Liver (tissue), 8 donors: ENCODE measurements at regions not wholly inside any gene's neighbourhood (a gene's known extent, or its start where the extent isn't known, plus 50 kb on each side); places are given as distances from the start of the nearest gene placed in this dataset.

Experiments
- DNase-seq: peaks from one replicate; pipeline ENCODE4 v3.0.0-alpha.2; 2017; ENCODE audit warnings: low spot score
- H3K27ac ChIP-seq, 2 donors: one replicate each; pipeline ENCODE4 v1.7.0; 2013; ENCODE audit warnings: inconsistent platforms in 2 of 2, low read length in 2 of 2, control low read depth in 1 of 2, low read depth in 1 of 2, mild to moderate bottlenecking in 1 of 2
- H3K27me3 ChIP-seq, 4 donors: one replicate each; pipeline versions ENCODE4 v1.6.1 to v1.7.0; 2013; ENCODE audit warnings: low read length in 3 of 4, inconsistent platforms in 1 of 4, mild to moderate bottlenecking in 1 of 4, moderate library complexity in 1 of 4; ENCODE audit not compliant: control insufficient read depth in 4 of 4, insufficient read depth in 4 of 4
- H3K36me3 ChIP-seq, 4 donors: one replicate each; pipeline versions ENCODE4 v1.6.1 to v1.7.0; 2013; ENCODE audit warnings: low read length in 3 of 4, mild to moderate bottlenecking in 3 of 4, low read depth in 1 of 4, moderate library complexity in 1 of 4; ENCODE audit not compliant: control insufficient read depth in 4 of 4, insufficient read depth in 3 of 4
- H3K4me1 ChIP-seq, 4 donors: one replicate each; pipeline versions ENCODE4 v1.6.1 to v1.7.0; 2013; ENCODE audit warnings: low read length in 3 of 4, mild to moderate bottlenecking in 3 of 4, moderate library complexity in 1 of 4; ENCODE audit not compliant: control insufficient read depth in 4 of 4, insufficient read depth in 4 of 4
- H3K4me3 ChIP-seq, 3 donors: one replicate each; pipeline versions ENCODE4 v1.6.1 to v1.7.0; 2013; ENCODE audit warnings: low read length in 3 of 3, control low read depth in 1 of 3, low read depth in 1 of 3, mild to moderate bottlenecking in 1 of 3
- H3K9ac ChIP-seq, 2 donors: one replicate each; pipeline ENCODE4 v1.7.0; 2013; ENCODE audit warnings: low read length in 2 of 2, mild to moderate bottlenecking in 2 of 2, moderate library complexity in 2 of 2, control low read depth in 1 of 2, low read depth in 1 of 2
- H3K9me3 ChIP-seq, 4 donors: one replicate each; pipeline versions ENCODE4 v1.6.1 to v1.7.0; 2013; ENCODE audit warnings: low read length in 3 of 4; ENCODE audit not compliant: control insufficient read depth in 4 of 4
- EGR1 ChIP-seq, 2 donors: IDR thresholded peaks; 2 replicates each; pipeline ENCODE4 v1.6.1; 2016 to 2018; ENCODE audit warnings: antibody characterized with exemption in 2 of 2, low read depth in 2 of 2
- FOXA1 ChIP-seq: IDR thresholded peaks from 2 replicates; pipeline ENCODE4 v1.6.1; 2016; ENCODE audit warnings: antibody characterized with exemption
- FOXA2 ChIP-seq: IDR thresholded peaks from 2 replicates; pipeline ENCODE4 v1.6.1; 2016; ENCODE audit warnings: antibody characterized with exemption
- GABPA ChIP-seq, 2 donors: IDR thresholded peaks in 1 of 2; conservative IDR thresholded peaks in 1 of 2; 2 replicates each; pipeline ENCODE4 v1.6.1; 2016; ENCODE audit warnings: antibody characterized with exemption in 2 of 2, mild to moderate bottlenecking in 1 of 2, moderate library complexity in 1 of 2
- HNF4A ChIP-seq, 2 donors: conservative IDR thresholded peaks; 2 replicates each; pipeline ENCODE4 v1.6.1; 2016; ENCODE audit warnings: antibody characterized with exemption in 2 of 2, mild to moderate bottlenecking in 2 of 2
- HNF4G ChIP-seq: IDR thresholded peaks from 2 replicates; pipeline ENCODE4 v1.6.1; 2016; ENCODE audit warnings: antibody characterized with exemption
- JUND ChIP-seq, 2 donors: IDR thresholded peaks; 2 replicates each; pipeline ENCODE4 v1.6.1; 2016; ENCODE audit warnings: antibody characterized with exemption in 2 of 2
- NR2F2 ChIP-seq: IDR thresholded peaks from 2 replicates; pipeline ENCODE4 v1.6.1; 2016; ENCODE audit warnings: antibody characterized with exemption
- RAD21 ChIP-seq, 2 donors: IDR thresholded peaks; 2 replicates each; pipeline ENCODE4 v1.6.1; 2016; ENCODE audit warnings: antibody characterized with exemption in 2 of 2, mild to moderate bottlenecking in 2 of 2
- RXRA ChIP-seq, 2 donors: IDR thresholded peaks; 2 replicates each; pipeline ENCODE4 v1.6.1; 2017 to 2018; ENCODE audit warnings: antibody characterized with exemption in 2 of 2, mild to moderate bottlenecking in 1 of 2
- SP1 ChIP-seq: IDR thresholded peaks from 2 replicates; pipeline ENCODE4 v1.6.1; 2018; ENCODE audit warnings: antibody characterized with exemption, mild to moderate bottlenecking
- TAF1 ChIP-seq: conservative IDR thresholded peaks from 2 replicates; pipeline ENCODE4 v1.6.1; 2016; ENCODE audit warnings: antibody characterized with exemption, mild to moderate bottlenecking
- YY1 ChIP-seq: IDR thresholded peaks from 2 replicates; pipeline ENCODE4 v1.6.1; 2016; ENCODE audit warnings: antibody characterized with exemption, mild to moderate bottlenecking
- WGBS: extraction: QIAGEN DNeasy Blood & Tissue Kit; methylation state at CpG from one replicate; pipeline ENCODE4 v1.1.7; 2013; 5-methylcytosine and 5-hydroxymethylcytosine counted together
- TF ChIP-seq, protein P1 (sequence below): IDR thresholded peaks from 2 replicates; pipeline ENCODE4 v1.6.1; 2016; ENCODE audit warnings: antibody characterized with exemption
- TF ChIP-seq, protein P2 (sequence below): IDR thresholded peaks from 2 replicates; pipeline ENCODE4 v1.6.1; 2016; ENCODE audit warnings: antibody characterized with exemption
- TF ChIP-seq, protein P3 (sequence below): IDR thresholded peaks from 2 replicates; pipeline ENCODE4 v1.6.1; 2016; ENCODE audit warnings: antibody characterized with exemption, mild to moderate bottlenecking
- TF ChIP-seq, protein P4 (sequence below): fragments of 150-350 bp; IDR thresholded peaks from 2 replicates; pipeline ENCODE4 v1.5.1; 2017; ENCODE audit warnings: improper control_type of control experiment, low read depth, low read length; ENCODE audit not compliant: missing input control
- TF ChIP-seq, protein P5 (sequence below): IDR thresholded peaks from 2 replicates; pipeline ENCODE4 v1.6.1; 2016; ENCODE audit warnings: antibody characterized with exemption
- donor health status: healthy.
- donor health status: healthy.
- donor health status: healthy.
- donor health status: healthy.
- donor health status: healthy.

DNA sequence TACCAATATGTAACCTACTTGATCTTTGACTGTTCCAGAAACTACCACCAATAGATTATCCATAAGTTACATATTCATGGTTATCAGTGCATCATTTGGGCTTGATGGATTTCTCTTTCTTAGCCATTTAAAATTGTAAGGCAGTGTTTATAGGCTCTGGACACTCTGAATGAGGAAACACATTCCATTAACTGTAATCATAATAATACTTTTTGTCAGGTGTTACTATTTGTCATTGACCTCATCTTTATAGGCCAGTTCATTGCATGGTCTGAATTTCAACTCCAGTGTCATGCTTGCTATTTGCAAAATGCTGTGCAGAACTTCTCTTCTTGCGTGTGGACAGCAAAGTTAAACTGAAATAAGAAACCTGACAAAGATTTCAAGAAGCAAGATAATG is 1340.2 kb upstream of the ZEB2 start:
- DNase-seq = no peak
- H3K4me1 ChIP-seq = no peaks in the 10 kb centered on the region
- H3K9ac ChIP-seq = no peak overlapping the region
- 84% methylated on average over 1 of the region's 1 CpG for WGBS
- no peak overlapping the region for H3K4me3 ChIP-seq
- H3K27ac ChIP-seq = no peak overlapping the region
- H3K27me3 ChIP-seq = no peaks in the 10 kb centered on the region
- no peaks in the 10 kb centered on the region for H3K9me3 ChIP-seq
- no peaks in the 10 kb centered on the region for H3K36me3 ChIP-seq
- TF ChIP-seq TAF1 (no peak), HNF4G (no peak), HNF4A (conservative IDR thresholded peaks at IDR 0.05) (no peak), RAD21 (IDR thresholded peaks at IDR 0.05) (no peak)
- TF ChIP-seq, protein P1, sequence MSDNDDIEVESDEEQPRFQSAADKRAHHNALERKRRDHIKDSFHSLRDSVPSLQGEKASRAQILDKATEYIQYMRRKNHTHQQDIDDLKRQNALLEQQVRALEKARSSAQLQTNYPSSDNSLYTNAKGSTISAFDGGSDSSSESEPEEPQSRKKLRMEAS = no peak
- TF ChIP-seq, protein P2, sequence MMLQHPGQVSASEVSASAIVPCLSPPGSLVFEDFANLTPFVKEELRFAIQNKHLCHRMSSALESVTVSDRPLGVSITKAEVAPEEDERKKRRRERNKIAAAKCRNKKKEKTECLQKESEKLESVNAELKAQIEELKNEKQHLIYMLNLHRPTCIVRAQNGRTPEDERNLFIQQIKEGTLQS = no peak
- TF ChIP-seq, protein P3, sequence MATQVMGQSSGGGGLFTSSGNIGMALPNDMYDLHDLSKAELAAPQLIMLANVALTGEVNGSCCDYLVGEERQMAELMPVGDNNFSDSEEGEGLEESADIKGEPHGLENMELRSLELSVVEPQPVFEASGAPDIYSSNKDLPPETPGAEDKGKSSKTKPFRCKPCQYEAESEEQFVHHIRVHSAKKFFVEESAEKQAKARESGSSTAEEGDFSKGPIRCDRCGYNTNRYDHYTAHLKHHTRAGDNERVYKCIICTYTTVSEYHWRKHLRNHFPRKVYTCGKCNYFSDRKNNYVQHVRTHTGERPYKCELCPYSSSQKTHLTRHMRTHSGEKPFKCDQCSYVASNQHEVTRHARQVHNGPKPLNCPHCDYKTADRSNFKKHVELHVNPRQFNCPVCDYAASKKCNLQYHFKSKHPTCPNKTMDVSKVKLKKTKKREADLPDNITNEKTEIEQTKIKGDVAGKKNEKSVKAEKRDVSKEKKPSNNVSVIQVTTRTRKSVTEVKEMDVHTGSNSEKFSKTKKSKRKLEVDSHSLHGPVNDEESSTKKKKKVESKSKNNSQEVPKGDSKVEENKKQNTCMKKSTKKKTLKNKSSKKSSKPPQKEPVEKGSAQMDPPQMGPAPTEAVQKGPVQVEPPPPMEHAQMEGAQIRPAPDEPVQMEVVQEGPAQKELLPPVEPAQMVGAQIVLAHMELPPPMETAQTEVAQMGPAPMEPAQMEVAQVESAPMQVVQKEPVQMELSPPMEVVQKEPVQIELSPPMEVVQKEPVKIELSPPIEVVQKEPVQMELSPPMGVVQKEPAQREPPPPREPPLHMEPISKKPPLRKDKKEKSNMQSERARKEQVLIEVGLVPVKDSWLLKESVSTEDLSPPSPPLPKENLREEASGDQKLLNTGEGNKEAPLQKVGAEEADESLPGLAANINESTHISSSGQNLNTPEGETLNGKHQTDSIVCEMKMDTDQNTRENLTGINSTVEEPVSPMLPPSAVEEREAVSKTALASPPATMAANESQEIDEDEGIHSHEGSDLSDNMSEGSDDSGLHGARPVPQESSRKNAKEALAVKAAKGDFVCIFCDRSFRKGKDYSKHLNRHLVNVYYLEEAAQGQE = no peak

DNA sequence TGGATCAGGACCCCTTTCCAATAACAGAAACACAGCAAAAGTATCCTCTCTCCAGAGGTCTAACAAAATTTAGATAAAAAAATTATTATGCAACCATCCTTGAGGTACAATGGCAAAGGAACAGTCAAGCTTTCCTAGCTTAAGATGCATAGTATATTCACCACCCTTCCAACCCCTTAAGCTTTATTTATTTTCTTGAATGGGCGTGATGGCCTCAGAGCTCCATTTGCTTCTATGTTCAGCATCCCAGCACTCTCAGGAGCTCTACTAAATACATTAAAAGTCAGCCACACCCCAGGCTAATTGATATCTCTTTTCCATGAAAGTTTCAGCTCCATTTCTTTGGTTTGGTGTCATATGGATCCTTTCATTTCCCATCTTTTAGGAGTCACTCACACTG is 1335.2 kb upstream of the ZEB2 start:
- 95% methylated on average over 1 of the region's 1 CpG for WGBS
- no peaks in the 10 kb centered on the region for H3K9me3 ChIP-seq
- no peak overlapping the region for H3K9ac ChIP-seq
- no peak for DNase-seq
- TF ChIP-seq, protein P3 = no peak
- TF ChIP-seq FOXA1 = no peak
- TF ChIP-seq TAF1 = no peak
- no peak for TF ChIP-seq HNF4G
- no peak for TF ChIP-seq RXRA (IDR thresholded peaks at IDR 0.05)
- TF ChIP-seq EGR1 (IDR thresholded peaks at IDR 0.05; ENCODE audit: low read depth in 2 of 2) = no peak
- no peak for TF ChIP-seq NR2F2
- TF ChIP-seq, protein P4, sequence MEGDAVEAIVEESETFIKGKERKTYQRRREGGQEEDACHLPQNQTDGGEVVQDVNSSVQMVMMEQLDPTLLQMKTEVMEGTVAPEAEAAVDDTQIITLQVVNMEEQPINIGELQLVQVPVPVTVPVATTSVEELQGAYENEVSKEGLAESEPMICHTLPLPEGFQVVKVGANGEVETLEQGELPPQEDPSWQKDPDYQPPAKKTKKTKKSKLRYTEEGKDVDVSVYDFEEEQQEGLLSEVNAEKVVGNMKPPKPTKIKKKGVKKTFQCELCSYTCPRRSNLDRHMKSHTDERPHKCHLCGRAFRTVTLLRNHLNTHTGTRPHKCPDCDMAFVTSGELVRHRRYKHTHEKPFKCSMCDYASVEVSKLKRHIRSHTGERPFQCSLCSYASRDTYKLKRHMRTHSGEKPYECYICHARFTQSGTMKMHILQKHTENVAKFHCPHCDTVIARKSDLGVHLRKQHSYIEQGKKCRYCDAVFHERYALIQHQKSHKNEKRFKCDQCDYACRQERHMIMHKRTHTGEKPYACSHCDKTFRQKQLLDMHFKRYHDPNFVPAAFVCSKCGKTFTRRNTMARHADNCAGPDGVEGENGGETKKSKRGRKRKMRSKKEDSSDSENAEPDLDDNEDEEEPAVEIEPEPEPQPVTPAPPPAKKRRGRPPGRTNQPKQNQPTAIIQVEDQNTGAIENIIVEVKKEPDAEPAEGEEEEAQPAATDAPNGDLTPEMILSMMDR = no peak
- TF ChIP-seq FOXA2 = no peak
- no peak for TF ChIP-seq YY1
- TF ChIP-seq, protein P5, sequence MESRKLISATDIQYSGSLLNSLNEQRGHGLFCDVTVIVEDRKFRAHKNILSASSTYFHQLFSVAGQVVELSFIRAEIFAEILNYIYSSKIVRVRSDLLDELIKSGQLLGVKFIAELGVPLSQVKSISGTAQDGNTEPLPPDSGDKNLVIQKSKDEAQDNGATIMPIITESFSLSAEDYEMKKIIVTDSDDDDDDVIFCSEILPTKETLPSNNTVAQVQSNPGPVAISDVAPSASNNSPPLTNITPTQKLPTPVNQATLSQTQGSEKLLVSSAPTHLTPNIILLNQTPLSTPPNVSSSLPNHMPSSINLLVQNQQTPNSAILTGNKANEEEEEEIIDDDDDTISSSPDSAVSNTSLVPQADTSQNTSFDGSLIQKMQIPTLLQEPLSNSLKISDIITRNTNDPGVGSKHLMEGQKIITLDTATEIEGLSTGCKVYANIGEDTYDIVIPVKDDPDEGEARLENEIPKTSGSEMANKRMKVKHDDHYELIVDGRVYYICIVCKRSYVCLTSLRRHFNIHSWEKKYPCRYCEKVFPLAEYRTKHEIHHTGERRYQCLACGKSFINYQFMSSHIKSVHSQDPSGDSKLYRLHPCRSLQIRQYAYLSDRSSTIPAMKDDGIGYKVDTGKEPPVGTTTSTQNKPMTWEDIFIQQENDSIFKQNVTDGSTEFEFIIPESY = no peak
- TF ChIP-seq, protein P2 = no peak
- TF ChIP-seq GABPA (IDR thresholded peaks at IDR 0.05 in 1 of 2, conservative IDR thresholded peaks at IDR 0.05 in 1 of 2) = no peak
- TF ChIP-seq SP1 = no peak
- no peak for TF ChIP-seq HNF4A (conservative IDR thresholded peaks at IDR 0.05)
- no peak for TF ChIP-seq RAD21 (IDR thresholded peaks at IDR 0.05)
- TF ChIP-seq, protein P1 = no peak
- TF ChIP-seq JUND (IDR thresholded peaks at IDR 0.05) = no peak
- H3K27me3 ChIP-seq = no peaks in the 10 kb centered on the region
- no peaks in the 10 kb centered on the region for H3K4me1 ChIP-seq
- H3K27ac ChIP-seq = no peak overlapping the region
- H3K36me3 ChIP-seq = no peaks in the 10 kb centered on the region
- H3K4me3 ChIP-seq = no peak overlapping the region
